ENCODE measurements at regions not wholly inside any gene's neighbourhood (a gene's known extent, or its start where the extent isn't known, plus 50 kb on each side); places are given as distances from the start of the nearest gene placed in this dataset.

DNA sequence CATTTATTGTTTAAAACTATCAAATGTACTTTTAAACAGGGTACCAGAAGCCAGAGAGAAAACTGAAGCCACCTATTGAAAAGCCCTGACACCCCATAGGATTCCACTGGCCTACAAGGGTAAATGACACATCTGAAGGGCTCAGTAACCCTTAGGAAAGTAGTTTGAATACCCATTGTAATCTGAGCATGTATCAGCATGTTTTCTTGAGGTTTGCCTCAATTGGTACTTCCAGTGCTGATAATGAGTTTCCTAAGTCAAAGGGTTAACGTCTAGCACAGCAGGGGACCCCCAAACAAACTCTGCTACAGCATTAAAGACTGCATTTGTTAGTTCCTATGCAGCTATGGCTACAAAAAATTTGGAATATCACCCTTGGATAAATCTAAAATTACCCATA lies 657.1 kb downstream of the NR2F1-AS1 start:
- ChIA-PET CTCF (interaction anchor here (1.2 to 2.6 kb wide), 2 partner anchors 13 to 32 kb away, joined by 3 to 8 read pairs; no protein-coding TSS in a partner anchor), POLR2A (no interaction called here)
- TF ChIP-seq, protein P1, sequence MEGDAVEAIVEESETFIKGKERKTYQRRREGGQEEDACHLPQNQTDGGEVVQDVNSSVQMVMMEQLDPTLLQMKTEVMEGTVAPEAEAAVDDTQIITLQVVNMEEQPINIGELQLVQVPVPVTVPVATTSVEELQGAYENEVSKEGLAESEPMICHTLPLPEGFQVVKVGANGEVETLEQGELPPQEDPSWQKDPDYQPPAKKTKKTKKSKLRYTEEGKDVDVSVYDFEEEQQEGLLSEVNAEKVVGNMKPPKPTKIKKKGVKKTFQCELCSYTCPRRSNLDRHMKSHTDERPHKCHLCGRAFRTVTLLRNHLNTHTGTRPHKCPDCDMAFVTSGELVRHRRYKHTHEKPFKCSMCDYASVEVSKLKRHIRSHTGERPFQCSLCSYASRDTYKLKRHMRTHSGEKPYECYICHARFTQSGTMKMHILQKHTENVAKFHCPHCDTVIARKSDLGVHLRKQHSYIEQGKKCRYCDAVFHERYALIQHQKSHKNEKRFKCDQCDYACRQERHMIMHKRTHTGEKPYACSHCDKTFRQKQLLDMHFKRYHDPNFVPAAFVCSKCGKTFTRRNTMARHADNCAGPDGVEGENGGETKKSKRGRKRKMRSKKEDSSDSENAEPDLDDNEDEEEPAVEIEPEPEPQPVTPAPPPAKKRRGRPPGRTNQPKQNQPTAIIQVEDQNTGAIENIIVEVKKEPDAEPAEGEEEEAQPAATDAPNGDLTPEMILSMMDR (IDR thresholded peaks at IDR 0.05; ENCODE audit: control extremely low read depth, extremely low read depth, low read depth, missing control alignments), result no peak
- DNase-seq (ENCODE audit: extremely low spot score), result no peak

DNA sequence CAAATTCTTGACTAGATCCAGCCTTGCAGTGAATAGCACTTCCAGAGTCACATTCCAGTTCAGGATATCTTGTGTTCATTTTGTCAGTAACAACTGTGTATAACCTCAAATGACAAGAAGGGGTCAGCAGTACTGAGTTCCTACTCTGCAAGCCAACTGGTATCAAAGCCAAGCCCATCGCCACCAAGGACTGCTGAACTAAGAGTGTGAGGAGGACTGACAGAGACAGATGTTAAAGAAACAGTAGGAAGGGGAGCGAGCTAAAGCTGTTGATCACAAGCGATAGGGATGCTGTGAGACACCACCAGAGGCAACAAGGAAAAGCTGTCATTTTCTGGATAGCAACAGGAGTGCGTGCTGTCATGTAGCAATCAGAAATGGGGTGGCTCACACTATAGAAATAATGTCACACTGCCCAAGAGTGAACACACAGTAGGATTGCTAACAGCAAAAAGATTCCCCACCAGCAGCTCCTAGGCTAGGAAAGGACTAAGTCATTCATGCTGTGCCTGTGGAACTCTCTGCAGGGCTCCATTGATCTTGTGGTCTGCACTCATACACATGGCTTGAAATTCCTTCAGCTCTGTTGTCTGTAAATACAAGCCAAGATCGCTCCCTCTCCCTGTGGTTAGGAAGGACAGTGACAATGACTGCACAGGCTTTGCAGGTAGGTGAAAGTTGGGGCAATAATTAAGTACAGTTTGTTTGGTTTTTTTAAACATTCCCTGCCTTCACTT lies 658.6 kb downstream of the NR2F1-AS1 start:
- ChIA-PET POLR2A (no interaction called here), CTCF (interaction anchor here (2.6 kb wide), 1 partner anchor 11 kb away, joined by 8 read pairs; no protein-coding TSS in a partner anchor)
- TF ChIP-seq, protein P1 (IDR thresholded peaks at IDR 0.05; ENCODE audit: control extremely low read depth, extremely low read depth, low read depth, missing control alignments), result no peak
- no peak for DNase-seq (ENCODE audit: extremely low spot score)

DNA sequence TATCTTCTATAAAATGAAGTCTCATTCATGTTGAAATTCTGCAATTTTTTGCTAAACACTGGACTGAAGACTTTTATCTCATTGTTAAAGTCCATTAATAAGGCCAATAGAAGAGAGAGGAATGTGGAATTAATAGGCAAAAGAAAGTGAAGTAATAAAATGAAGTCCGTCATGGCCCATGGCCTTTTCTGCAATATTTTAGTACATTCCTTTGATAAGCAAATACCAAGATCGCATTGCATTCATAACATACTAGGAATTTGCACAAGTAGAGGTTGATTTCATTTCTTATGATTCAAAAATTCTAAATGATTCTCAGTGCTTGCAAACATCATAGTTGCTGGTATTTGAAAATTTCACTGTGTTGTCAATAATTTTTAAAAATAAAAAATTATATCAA lies 664.0 kb downstream of the NR2F1-AS1 start:
- TF ChIP-seq, protein P1 (IDR thresholded peaks at IDR 0.05; ENCODE audit: control extremely low read depth, extremely low read depth, low read depth, missing control alignments), result no peak
- POLR2A ChIA-PET, result no interaction called here
- DNase-seq (ENCODE audit: extremely low spot score), result no peak
- CTCF ChIA-PET, result no interaction called here

DNA sequence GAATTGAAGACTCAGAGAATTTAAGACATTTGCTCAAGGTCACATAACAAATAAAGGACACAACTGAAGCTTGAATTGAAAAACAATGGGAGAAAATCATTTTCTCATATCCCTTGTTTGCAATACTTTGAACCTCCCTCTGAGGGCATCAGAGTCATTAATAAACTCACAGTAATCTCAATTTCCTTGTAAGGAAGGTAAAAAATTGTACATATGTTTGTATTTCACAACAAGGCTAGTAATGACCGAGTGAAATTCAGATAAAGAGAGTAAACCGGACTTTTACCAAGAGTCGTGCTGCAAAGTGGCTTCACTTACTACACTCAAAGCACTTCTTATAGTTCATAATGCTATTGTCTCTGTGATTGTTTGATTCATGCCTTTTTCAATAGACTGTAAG lies 665.0 kb downstream of the NR2F1-AS1 start:
- TF ChIP-seq, protein P1 (IDR thresholded peaks at IDR 0.05; ENCODE audit: control extremely low read depth, extremely low read depth, low read depth, missing control alignments), result no peak
- POLR2A ChIA-PET, result no interaction called here
- CTCF ChIA-PET, result no interaction called here
- DNase-seq (ENCODE audit: extremely low spot score), result no peak

DNA sequence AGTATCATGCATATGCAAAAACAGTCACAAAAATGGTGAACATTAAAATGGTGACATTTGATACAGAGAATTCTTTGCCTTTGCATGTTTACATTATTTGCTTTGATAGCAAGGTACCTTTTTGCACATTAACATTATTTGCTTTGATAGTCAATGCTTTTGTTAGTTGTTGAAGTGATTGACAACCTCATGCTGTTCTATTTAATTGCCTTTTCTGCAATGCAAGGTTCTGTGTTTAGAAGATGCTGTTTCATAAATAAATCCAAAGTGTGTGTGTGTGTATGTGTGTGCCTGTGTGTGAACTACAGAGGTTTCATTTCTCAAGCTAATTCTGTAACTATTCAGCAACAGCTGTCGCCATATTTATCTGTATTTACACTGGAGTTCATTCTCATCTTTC lies 668.7 kb downstream of the NR2F1-AS1 start:
- DNase-seq (ENCODE audit: extremely low spot score), result no peak

DNA sequence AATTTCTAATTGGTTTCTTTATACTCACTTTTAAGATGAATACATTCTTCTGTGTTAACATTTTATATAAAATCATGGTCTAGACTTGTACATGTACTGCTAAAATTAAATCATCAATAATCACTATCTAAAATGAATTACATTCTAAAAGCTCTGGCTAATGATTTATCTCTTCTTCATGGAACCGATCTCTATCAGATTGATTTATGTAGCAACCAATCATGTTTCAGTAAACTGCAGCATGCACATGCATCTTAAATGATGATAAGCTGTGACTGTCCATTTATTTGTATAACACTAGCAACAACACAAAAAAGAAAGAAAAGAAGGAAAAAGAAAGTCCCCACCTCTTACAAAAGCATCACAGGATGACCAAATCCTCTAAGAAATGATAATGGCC lies 669.2 kb downstream of the NR2F1-AS1 start:
- DNase-seq (ENCODE audit: extremely low spot score), result no peak
- TF ChIP-seq, protein P1 (IDR thresholded peaks at IDR 0.05; ENCODE audit: control extremely low read depth, extremely low read depth, low read depth, missing control alignments), result no peak
- POLR2A ChIA-PET, result no interaction called here
- CTCF ChIA-PET, result interaction anchor here (2.0 kb wide), 1 partner anchor 11 kb away, joined by 8 read pairs; no protein-coding TSS in a partner anchor

More for the DNA sequence above, 668.7 kb downstream of the NR2F1-AS1 start:
- TF ChIP-seq, protein P1 (IDR thresholded peaks at IDR 0.05; ENCODE audit: control extremely low read depth, extremely low read depth, low read depth, missing control alignments), result no peak
- CTCF ChIA-PET, result no interaction called here
- POLR2A ChIA-PET, result no interaction called here

Measured in GM10248 (cell line).